ENCODE measurements at regions not wholly inside any gene's neighbourhood (a gene's known extent, or its start where the extent isn't known, plus 50 kb on each side); places are given as distances from the start of the nearest gene placed in this dataset.
"Not testable (repeated sequence)": the region's sequence is repeated elsewhere in the genome, so short reads cannot be mapped to it uniquely, and the experiment has no call there.

GRCh38 chr3:103495186-103495585 lies 1060.4 kb downstream of the ZPLD1 start:
- intact Hi-C loops (cut with DNase I): no loop called here
- no peak for DNase-seq (ENCODE audit: low spot score)

GRCh38 chr3:103499132-103499900 lies 1064.5 kb downstream of the ZPLD1 start:
- DNase-seq (ENCODE audit: low spot score): no peak
- intact Hi-C loops (cut with DNase I): no loop called here

- no peak for DNase-seq (ENCODE audit: low spot score)
- intact Hi-C loops (cut with DNase I): no loop called here
These were observed 1065.2 kb downstream of the ZPLD1 start for GRCh38 chr3:103499967-103500366.

GRCh38 chr3:103510760-103511159 lies 1075.9 kb downstream of the ZPLD1 start:
- intact Hi-C loops (cut with DNase I): no loop called here
- no peak for DNase-seq (ENCODE audit: low spot score)

GRCh38 chr3:103511891-103512290 lies 1077.1 kb downstream of the ZPLD1 start:
- intact Hi-C loops (cut with DNase I): no loop called here
- no peak for DNase-seq (ENCODE audit: low spot score)

GRCh38 chr3:103512595-103512994 lies 1077.8 kb downstream of the ZPLD1 start:
- intact Hi-C loops (cut with DNase I): no loop called here

GRCh38 chr3:103513003-103513402 lies 1078.2 kb downstream of the ZPLD1 start:
- DNase-seq (ENCODE audit: low spot score): no peak
- intact Hi-C loops (cut with DNase I): no loop called here

More at GRCh38 chr3:103512595-103512994, 1077.8 kb downstream of the ZPLD1 start:
- no peak for DNase-seq (ENCODE audit: low spot score)

GRCh38 chr3:103515116-103515515 lies 1080.3 kb downstream of the ZPLD1 start:
- intact Hi-C loops (cut with DNase I): no loop called here
- no peak for DNase-seq (ENCODE audit: low spot score)

- intact Hi-C loops (cut with DNase I): no loop called here
- no peak for DNase-seq (ENCODE audit: low spot score)
These were observed 1082.1 kb downstream of the ZPLD1 start for GRCh38 chr3:103516950-103517349.

- peak; percentile 70 for DNase-seq (ENCODE audit: low spot score)
- intact Hi-C loops (cut with DNase I): not testable (repeated sequence)
These were observed 1096.5 kb downstream of the ZPLD1 start for GRCh38 chr3:103531327-103531726.

GRCh38 chr3:103532986-103533385 lies 1098.2 kb downstream of the ZPLD1 start:
- intact Hi-C loops (cut with DNase I): no loop called here
- DNase-seq (ENCODE audit: low spot score): no peak

GRCh38 chr3:103554451-103554850 lies 1119.6 kb downstream of the ZPLD1 start:
- intact Hi-C loops (cut with DNase I): no loop called here
- DNase-seq (ENCODE audit: low spot score): no peak

- intact Hi-C loops (cut with DNase I); DNase-seq (ENCODE audit: low spot score): not testable (repeated sequence)
These were observed 1129.3 kb downstream of the ZPLD1 start for GRCh38 chr3:103564116-103564515.

- intact Hi-C loops (cut with DNase I): no loop called here
- no peak for DNase-seq (ENCODE audit: low spot score)
These were observed 1151.0 kb downstream of the ZPLD1 start for GRCh38 chr3:103585809-103586208.

- DNase-seq (ENCODE audit: low spot score): no peak
These were observed 1155.0 kb downstream of the ZPLD1 start for GRCh38 chr3:103589770-103590169.

GRCh38 chr3:103600844-103601243 lies 1166.0 kb downstream of the ZPLD1 start:
- DNase-seq (ENCODE audit: low spot score): no peak
- intact Hi-C loops (cut with DNase I): no loop called here

More at GRCh38 chr3:103589770-103590169, 1155.0 kb downstream of the ZPLD1 start:
- intact Hi-C loops (cut with DNase I): no loop called here

- no peak for DNase-seq (ENCODE audit: low spot score)
- intact Hi-C loops (cut with DNase I): no loop called here
These were observed 1166.9 kb downstream of the ZPLD1 start for GRCh38 chr3:103601666-103602065.

GRCh38 chr3:103609472-103609871 lies 1174.7 kb downstream of the ZPLD1 start:
- DNase-seq (ENCODE audit: low spot score): no peak
- intact Hi-C loops (cut with DNase I): no loop called here

- no peak for DNase-seq (ENCODE audit: low spot score)
- intact Hi-C loops (cut with DNase I): no loop called here
These were observed 1178.8 kb downstream of the ZPLD1 start for GRCh38 chr3:103613397-103614156.

GRCh38 chr3:103614719-103615118 lies 1179.9 kb downstream of the ZPLD1 start:
- DNase-seq (ENCODE audit: low spot score): no peak

GRCh38 chr3:103617961-103618360 lies 1183.1 kb downstream of the ZPLD1 start:
- intact Hi-C loops (cut with DNase I): no loop called here
- DNase-seq (ENCODE audit: low spot score): no peak

More at GRCh38 chr3:103614719-103615118, 1179.9 kb downstream of the ZPLD1 start:
- intact Hi-C loops (cut with DNase I): no loop called here
